Stromal cell of bone marrow (primary cell): ENCODE measurements at regions not wholly inside any gene's neighbourhood (a gene's known extent, or its start where the extent isn't known, plus 50 kb on each side); places are given as distances from the start of the nearest gene placed in this dataset.
"Not testable (repeated sequence)": the region's sequence is repeated elsewhere in the genome, so short reads cannot be mapped to it uniquely, and the experiment has no call there.

ENCODE experiments used
- DNase-seq: peaks from one replicate; pipeline ENCODE4 v3.0.0-alpha.2; 2012; ENCODE audit warnings: low read depth

- DNase-seq: no peak
These were observed 733.2 kb upstream of the PKDCC start for GRCh38 chr2:41314511-41315070.

GRCh38 chr2:41319437-41319836 is 728.4 kb upstream of the PKDCC start:
- DNase-seq: no peak

GRCh38 chr2:41320491-41320890 is 727.3 kb upstream of the PKDCC start:
- no peak for DNase-seq

- DNase-seq: no peak
These were observed 726.5 kb upstream of the PKDCC start for GRCh38 chr2:41321351-41321750.

- DNase-seq: no peak
These were observed 721.0 kb upstream of the PKDCC start for GRCh38 chr2:41326851-41327250.

GRCh38 chr2:41329040-41329439 is 718.8 kb upstream of the PKDCC start:
- no peak for DNase-seq

GRCh38 chr2:41334159-41334558 is 713.7 kb upstream of the PKDCC start:
- DNase-seq: no peak

- DNase-seq: not testable (repeated sequence)
These were observed 712.2 kb upstream of the PKDCC start for GRCh38 chr2:41335573-41335972.

GRCh38 chr2:41337956-41338355 is 709.9 kb upstream of the PKDCC start:
- no peak for DNase-seq

- DNase-seq: no peak
These were observed 703.3 kb upstream of the PKDCC start for GRCh38 chr2:41344529-41344928.

- no peak for DNase-seq
These were observed 694.8 kb upstream of the PKDCC start for GRCh38 chr2:41353060-41353459.

GRCh38 chr2:41355794-41356193 is 692.0 kb upstream of the PKDCC start:
- DNase-seq: no peak

- no peak for DNase-seq
These were observed 683.0 kb upstream of the PKDCC start for GRCh38 chr2:41364842-41365241.

- DNase-seq: no peak
These were observed 671.9 kb upstream of the PKDCC start for GRCh38 chr2:41375901-41376300.

- DNase-seq: no peak
These were observed 670.0 kb upstream of the PKDCC start for GRCh38 chr2:41377837-41378236.

GRCh38 chr2:41378420-41378819 is 669.4 kb upstream of the PKDCC start:
- DNase-seq: no peak

- DNase-seq: no peak
These were observed 668.2 kb upstream of the PKDCC start for GRCh38 chr2:41379496-41380221.

GRCh38 chr2:41381701-41382100 is 666.1 kb upstream of the PKDCC start:
- DNase-seq: no peak

GRCh38 chr2:41387519-41387918 is 660.3 kb upstream of the PKDCC start:
- DNase-seq: no peak

GRCh38 chr2:41393621-41394020 is 654.2 kb upstream of the PKDCC start:
- DNase-seq: no peak

- no peak for DNase-seq
These were observed 653.3 kb upstream of the PKDCC start for GRCh38 chr2:41394541-41394940.

GRCh38 chr2:41395692-41396091 is 652.1 kb upstream of the PKDCC start:
- no peak for DNase-seq

GRCh38 chr2:41399437-41400087 is 648.3 kb upstream of the PKDCC start:
- no peak for DNase-seq
